SK-N-MC (cell line): ENCODE measurements at regions not wholly inside any gene's neighbourhood (a gene's known extent, or its start where the extent isn't known, plus 50 kb on each side); places are given as distances from the start of the nearest gene placed in this dataset.

Experiments
- EZH2 ChIP-seq: fragments of 200-600 bp; sonication (generic); IDR thresholded peaks from one replicate; pipeline ENCODE4 v1.6.1; 2017; ENCODE audit warnings: antibody characterized with exemption
- FOXP2 ChIP-seq: optimal IDR thresholded peaks from 2 replicates; pipeline ENCODE3; 2011; ENCODE audit warnings: mild to moderate bottlenecking, moderate library complexity; ENCODE audit not compliant: insufficient read depth; ENCODE audit errors: extremely low read length, control extremely low read depth
- POLR2AphosphoS5 ChIP-seq: IDR thresholded peaks from 2 replicates; pipeline ENCODE4 v1.6.1; 2012; ENCODE audit warnings: mild to moderate bottlenecking, low read depth, low read length, borderline replicate concordance

DNA sequence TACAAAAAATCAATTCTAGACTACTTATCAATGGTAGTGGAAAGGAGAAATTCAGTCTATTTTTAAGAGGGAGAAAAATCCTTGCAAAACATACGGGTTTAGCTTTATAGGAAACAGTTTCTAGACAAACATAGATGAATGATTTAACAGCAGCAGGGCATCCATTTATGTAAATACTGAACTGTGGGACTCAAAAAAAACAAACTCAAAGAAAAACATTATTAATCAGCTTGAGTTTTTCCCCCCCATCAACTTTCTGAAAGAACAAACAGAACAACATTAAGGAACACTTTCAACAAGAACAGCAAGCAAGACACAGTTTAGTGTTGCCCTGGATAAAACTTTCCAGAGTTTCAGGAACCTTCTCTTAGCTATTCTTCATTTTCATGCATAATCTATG lies 147.3 kb upstream of the KCNK2 start:
- TF ChIP-seq POLR2AphosphoS5 (no peak), EZH2 (no peak), FOXP2 (no peak)
